SK-N-MC (cell line): ENCODE measurements at regions not wholly inside any gene's neighbourhood (a gene's known extent, or its start where the extent isn't known, plus 50 kb on each side); places are given as distances from the start of the nearest gene placed in this dataset.
A peak's percentile ranks its signal among the peaks of the same experiment; 100 is the strongest.

Experiments used
- DNase-seq: peaks from one replicate; pipeline ENCODE4 v3.0.0-alpha.2; 2011; ENCODE audit warnings: low read depth, low spot score
- H3K27ac ChIP-seq: fragments of 200-600 bp; sonication (generic); 2 replicates; pipeline ENCODE4 v1.5.1; 2016; ENCODE audit warnings: mixed run types
- H3K36me3 ChIP-seq: fragments of 200-600 bp; sonication (generic); 2 replicates; pipeline ENCODE4 v1.6.1; 2017; ENCODE audit warnings: antibody characterized with exemption, low read length, mixed read lengths; ENCODE audit not compliant: insufficient read depth
- H3K4me3 ChIP-seq: fragments of 200-600 bp; sonication (generic); 2 replicates; pipeline ENCODE4 v1.5.1; 2016
- H3K9ac ChIP-seq: fragments of 200-600 bp; sonication (generic); 2 replicates; pipeline ENCODE4 v1.8.0; 2017; ENCODE audit warnings: mixed run types, mixed read lengths; ENCODE audit not compliant: insufficient read length
- H3K9me3 ChIP-seq: fragments of 200-600 bp; sonication (generic); 2 replicates; pipeline ENCODE4 v1.6.1; 2017; ENCODE audit warnings: low read depth, mild to moderate bottlenecking, antibody characterized with exemption, low read length, moderate library complexity, mixed read lengths
- EZH2 ChIP-seq: fragments of 200-600 bp; sonication (generic); IDR thresholded peaks from one replicate; pipeline ENCODE4 v1.6.1; 2017; ENCODE audit warnings: antibody characterized with exemption
- FOXP2 ChIP-seq: optimal IDR thresholded peaks from 2 replicates; pipeline ENCODE3; 2011; ENCODE audit warnings: mild to moderate bottlenecking, moderate library complexity; ENCODE audit not compliant: insufficient read depth; ENCODE audit errors: extremely low read length, control extremely low read depth
- POLR2AphosphoS5 ChIP-seq: IDR thresholded peaks from 2 replicates; pipeline ENCODE4 v1.6.1; 2012; ENCODE audit warnings: mild to moderate bottlenecking, low read depth, low read length, borderline replicate concordance

GRCh38 chr17:77667478-77667877, 291.0 kb upstream of the TNRC6C start:
- no peak for TF ChIP-seq EZH2
- TF ChIP-seq POLR2AphosphoS5, result no peak
- TF ChIP-seq FOXP2, result no peak
- peak overlapping the region; percentile 58; the same call in 1 of the 2 replicates for H3K4me3 ChIP-seq
- DNase-seq, result no peak
- peak overlapping the region; percentile 92 for H3K27ac ChIP-seq
- 0 out of 2 replicates have a peak, but pooled peaks cover 4% of the 10 kb centered on the region for H3K36me3 ChIP-seq
- no peak overlapping the region for H3K9ac ChIP-seq
- peaks cover 12% of the 10 kb centered on the region; the same call in 1 of the 2 replicates for H3K9me3 ChIP-seq

GRCh38 chr17:77668518-77668917, 290.0 kb upstream of the TNRC6C start:
- TF ChIP-seq EZH2, result no peak
- TF ChIP-seq FOXP2, result no peak
- TF ChIP-seq POLR2AphosphoS5, result no peak
- H3K4me3 ChIP-seq, result no peak overlapping the region

DNA sequence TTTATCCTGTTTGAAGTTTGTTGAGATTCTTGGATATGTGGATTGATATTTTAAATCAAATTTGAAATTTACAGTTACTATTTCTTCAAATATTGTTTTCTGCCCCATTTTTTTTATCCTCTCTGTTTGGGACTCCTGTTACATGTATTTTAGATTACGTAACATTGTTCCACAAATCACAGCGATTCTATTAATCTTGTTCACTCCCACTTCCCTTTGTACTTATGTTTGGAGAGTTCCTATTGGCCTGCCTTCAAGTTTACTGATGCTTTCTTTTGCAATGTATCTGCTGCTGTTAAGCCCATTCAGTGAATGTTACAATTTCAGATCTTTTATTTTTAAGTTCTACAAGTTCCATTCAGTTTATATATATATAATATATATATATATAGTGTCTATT, 288.3 kb upstream of the TNRC6C start:
- 0 out of 2 replicates have a peak, but pooled peaks cover 4% of the 10 kb centered on the region for H3K36me3 ChIP-seq
- H3K9me3 ChIP-seq, result peaks cover 12% of the 10 kb centered on the region; the same call in 1 of the 2 replicates
- H3K27ac ChIP-seq, result no peak overlapping the region
- DNase-seq, result no peak
- H3K4me3 ChIP-seq, result no peak overlapping the region
- no peak for TF ChIP-seq FOXP2
- no peak for TF ChIP-seq EZH2
- TF ChIP-seq POLR2AphosphoS5, result no peak
- no peak overlapping the region for H3K9ac ChIP-seq

More at GRCh38 chr17:77668518-77668917, 290.0 kb upstream of the TNRC6C start:
- Histone ChIP-seq H3K9me3 (peaks cover 12% of the 10 kb centered on the region; the same call in 1 of the 2 replicates), H3K9ac (no peak overlapping the region), H3K36me3 (0 out of 2 replicates have a peak, but pooled peaks cover 4% of the 10 kb centered on the region), H3K27ac (no peak overlapping the region)
- no peak for DNase-seq

GRCh38 chr17:77674358-77674757, 284.1 kb upstream of the TNRC6C start:
- no peaks in the 10 kb centered on the region; the same call in 1 of the 2 replicates for H3K9me3 ChIP-seq
- H3K27ac ChIP-seq, result no peak overlapping the region
- TF ChIP-seq FOXP2 (no peak), POLR2AphosphoS5 (no peak), EZH2 (no peak)
- no peaks in the 10 kb centered on the region for H3K36me3 ChIP-seq
- no peak for DNase-seq
- no peak overlapping the region for H3K9ac ChIP-seq
- no peak overlapping the region for H3K4me3 ChIP-seq

- no peak overlapping the region for H3K4me3 ChIP-seq
- no peaks in the 10 kb centered on the region for H3K9me3 ChIP-seq
- no peak overlapping the region for H3K9ac ChIP-seq
- TF ChIP-seq EZH2, result no peak
- TF ChIP-seq POLR2AphosphoS5, result no peak
- no peak for TF ChIP-seq FOXP2
- DNase-seq, result no peak
- H3K27ac ChIP-seq, result no peak overlapping the region
- H3K36me3 ChIP-seq, result no peaks in the 10 kb centered on the region
Observed at GRCh38 chr17:77675411-77675810, 283.1 kb upstream of the TNRC6C start.

DNA sequence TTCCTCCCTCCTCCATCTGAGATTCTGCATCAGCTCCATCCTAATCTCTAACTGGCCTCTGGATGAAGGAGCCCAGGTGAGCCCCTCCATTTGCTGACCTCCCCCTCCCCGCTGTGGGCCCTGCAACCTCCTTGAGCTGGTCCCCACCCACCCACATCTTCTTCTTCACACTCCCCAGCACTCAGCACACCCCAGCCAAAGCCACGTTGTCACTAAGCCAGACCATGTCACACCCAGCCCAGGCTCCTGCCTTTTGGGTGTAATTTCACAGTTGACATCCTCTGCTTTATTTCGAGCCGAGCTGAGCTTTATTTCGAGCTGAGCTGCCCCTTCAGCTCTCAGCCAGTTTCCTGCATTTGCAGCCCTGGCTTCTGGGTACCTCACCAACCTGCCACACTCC, 282.7 kb upstream of the TNRC6C start:
- Histone ChIP-seq H3K36me3 (no peaks in the 10 kb centered on the region), H3K27ac (no peak overlapping the region), H3K4me3 (no peak overlapping the region), H3K9me3 (no peaks in the 10 kb centered on the region), H3K9ac (no peak overlapping the region)
- no peak for TF ChIP-seq FOXP2
- no peak for TF ChIP-seq EZH2
- no peak for TF ChIP-seq POLR2AphosphoS5
- DNase-seq, result no peak

DNA sequence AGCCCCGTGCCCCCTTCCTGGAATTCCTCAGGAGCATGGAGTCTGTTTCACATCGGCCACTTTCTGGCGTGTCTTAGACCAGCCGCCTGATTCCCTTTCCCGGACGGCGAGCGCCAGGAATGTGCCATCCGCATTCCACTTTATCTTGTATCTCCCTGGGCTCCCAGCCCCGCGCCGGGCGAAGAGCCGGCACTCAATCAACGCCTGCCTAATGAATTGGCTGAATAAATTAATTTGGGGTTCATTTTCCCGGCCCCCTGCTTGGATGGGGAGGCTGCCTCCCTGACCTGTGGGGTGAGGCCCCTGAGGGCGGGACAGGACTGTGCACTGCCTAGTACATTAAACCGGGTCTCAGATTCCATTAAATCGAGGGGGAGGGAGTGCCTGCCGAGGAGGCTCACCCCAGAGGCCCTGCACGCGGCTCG, 282.3 kb upstream of the TNRC6C start:
- no peak for TF ChIP-seq POLR2AphosphoS5
- TF ChIP-seq EZH2, result no peak
- no peak for TF ChIP-seq FOXP2
- H3K9ac ChIP-seq, result no peak overlapping the region
- no peak for DNase-seq

GRCh38 chr17:77677211-77677610, 281.3 kb upstream of the TNRC6C start:
- H3K9me3 ChIP-seq, result no peaks in the 10 kb centered on the region
- no peak overlapping the region for H3K9ac ChIP-seq
- DNase-seq, result no peak
- no peaks in the 10 kb centered on the region for H3K36me3 ChIP-seq
- no peak for TF ChIP-seq POLR2AphosphoS5
- no peak for TF ChIP-seq FOXP2
- no peak for TF ChIP-seq EZH2
- no peak overlapping the region for H3K27ac ChIP-seq
- H3K4me3 ChIP-seq, result no peak overlapping the region

More for the DNA sequence above, 282.3 kb upstream of the TNRC6C start:
- Histone ChIP-seq H3K9me3 (no peaks in the 10 kb centered on the region), H3K27ac (no peak overlapping the region), H3K36me3 (no peaks in the 10 kb centered on the region), H3K4me3 (no peak overlapping the region)

- H3K9me3 ChIP-seq, result no peaks in the 10 kb centered on the region
- no peak overlapping the region for H3K4me3 ChIP-seq
- no peak for DNase-seq
- no peak for TF ChIP-seq POLR2AphosphoS5
- H3K9ac ChIP-seq, result no peak overlapping the region
- H3K27ac ChIP-seq, result no peak overlapping the region
- H3K36me3 ChIP-seq, result no peaks in the 10 kb centered on the region
Observed at GRCh38 chr17:77677630-77678029, 280.9 kb upstream of the TNRC6C start.
